Fibroblast of lung (primary cell): ENCODE measurements at regions not wholly inside any gene's neighbourhood (a gene's known extent, or its start where the extent isn't known, plus 50 kb on each side); places are given as distances from the start of the nearest gene placed in this dataset.

Source experiments
- DNase-seq, 2 donors: peaks; one replicate each; pipeline versions ENCODE4 v3.0.0 to v3.0.0-alpha.2; 2010; ENCODE audit warnings: low read depth in 2 of 2
- H2AFZ ChIP-seq: 2 replicates; pipeline ENCODE4 v1.5.1; 2012; ENCODE audit warnings: low read length, control low read depth, inconsistent platforms
- H3K27ac ChIP-seq: 2 replicates; pipeline ENCODE4 v1.5.1; 2011; ENCODE audit warnings: low read length, control low read depth; ENCODE audit not compliant: insufficient read depth
- H3K27me3 ChIP-seq: 2 replicates; pipeline ENCODE4 v1.5.1; 2011; ENCODE audit warnings: mild to moderate bottlenecking, low read length; ENCODE audit not compliant: control insufficient read depth, insufficient read depth
- H3K36me3 ChIP-seq: 2 replicates; pipeline ENCODE4 v1.5.1; 2011; ENCODE audit warnings: low read length; ENCODE audit not compliant: control insufficient read depth, insufficient read depth
- H3K4me1 ChIP-seq: 2 replicates; pipeline ENCODE4 v1.5.1; 2011; ENCODE audit warnings: low read length; ENCODE audit not compliant: control insufficient read depth, insufficient read depth; ENCODE audit errors: extremely low read depth
- H3K4me2 ChIP-seq: 2 replicates; pipeline ENCODE4 v1.5.1; 2011; ENCODE audit warnings: low read length, control low read depth; ENCODE audit not compliant: insufficient read depth; ENCODE audit errors: extremely low read depth
- H3K4me3 ChIP-seq, 4 experiments: fragments of 200-600 bp in 1 of 4; sonication (generic) in 1 of 4; replicated peaks in 1 of 4; 2 replicates each; pipeline ENCODE4 v1.5.1; 2011 to 2016; ENCODE audit warnings: low read length in 4 of 4, low read depth in 3 of 4, mild to moderate bottlenecking in 3 of 4, control low read depth in 2 of 4, inconsistent platforms in 1 of 4, mixed read lengths in 1 of 4; ENCODE audit not compliant: insufficient read depth in 1 of 4; ENCODE audit errors: control extremely low read depth in 1 of 4
- H3K79me2 ChIP-seq: 2 replicates; pipeline ENCODE4 v1.5.1; 2012; ENCODE audit warnings: mild to moderate bottlenecking, low read length, inconsistent platforms; ENCODE audit not compliant: control insufficient read depth, insufficient read depth
- H3K9ac ChIP-seq: 2 replicates; pipeline ENCODE4 v1.5.1; 2011; ENCODE audit warnings: mild to moderate bottlenecking, low read length, control low read depth; ENCODE audit not compliant: insufficient read depth
- H3K9me3 ChIP-seq: 2 replicates; pipeline ENCODE4 v1.5.1; 2012; ENCODE audit warnings: low read depth, low read length; ENCODE audit not compliant: control insufficient read depth, insufficient read depth
- H4K20me1 ChIP-seq: 2 replicates; pipeline ENCODE4 v1.5.1; 2011; ENCODE audit warnings: low read length; ENCODE audit not compliant: control insufficient read depth, insufficient read depth; ENCODE audit errors: extremely low read depth
- CTCF ChIP-seq, 2 donors: IDR thresholded peaks in 1 of 2; conservative IDR thresholded peaks in 1 of 2; 1 replicate in 1 of 2; 2 replicates in 1 of 2; pipeline ENCODE4 v1.5.1; 2011 to 2012; ENCODE audit warnings: low read length in 2 of 2, control low read depth in 1 of 2, inconsistent platforms in 1 of 2, low read depth in 1 of 2, mild to moderate bottlenecking in 1 of 2
- EZH2 ChIP-seq: IDR thresholded peaks from 2 replicates; pipeline ENCODE4 v1.5.1; 2012; ENCODE audit warnings: low read length, control low read depth, mild to moderate bottlenecking; ENCODE audit errors: missing control alignments

- H3K36me3 ChIP-seq = no peaks in the 10 kb centered on the region
- no peaks in the 10 kb centered on the region for H4K20me1 ChIP-seq
- no peak overlapping the region for H2AFZ ChIP-seq
- no peak overlapping the region for H3K9ac ChIP-seq
- no peak overlapping the region for H3K4me2 ChIP-seq
- no peaks in the 10 kb centered on the region for H3K79me2 ChIP-seq
- no peaks in the 10 kb centered on the region for H3K9me3 ChIP-seq
- no peak overlapping the region for H3K27ac ChIP-seq
- TF ChIP-seq EZH2 = no peak
- TF ChIP-seq CTCF (conservative IDR thresholded peaks at IDR 0.05 in 1 of 2, IDR thresholded peaks at IDR 0.05 in 1 of 2; ENCODE audit: low read depth in 1 of 2, low read length in 2 of 2) = no peak
- no peaks in the 10 kb centered on the region for H3K27me3 ChIP-seq
- H3K4me3 ChIP-seq = no peak overlapping the region
- no peaks in the 10 kb centered on the region for H3K4me1 ChIP-seq
- DNase-seq = no peak
Measured at GRCh38 chr2:5437375-5437774, 254.8 kb upstream of the SOX11 start.

- no peak for TF ChIP-seq EZH2
- TF ChIP-seq CTCF (conservative IDR thresholded peaks at IDR 0.05 in 1 of 2, IDR thresholded peaks at IDR 0.05 in 1 of 2; ENCODE audit: low read depth in 1 of 2, low read length in 2 of 2) = no peak
- Histone ChIP-seq H3K9ac (no peak overlapping the region), H4K20me1 (no peaks in the 10 kb centered on the region), H3K4me2 (no peak overlapping the region), H3K27me3 (no peaks in the 10 kb centered on the region), H3K4me1 (no peaks in the 10 kb centered on the region), H3K36me3 (no peaks in the 10 kb centered on the region), H3K4me3 (no peak overlapping the region), H3K9me3 (no peaks in the 10 kb centered on the region), H3K79me2 (no peaks in the 10 kb centered on the region), H2AFZ (no peak overlapping the region), H3K27ac (no peak overlapping the region)
- no peak for DNase-seq
Measured at GRCh38 chr2:5440174-5440573, 252.0 kb upstream of the SOX11 start.

GRCh38 chr2:5442736-5443135 is 249.4 kb upstream of the SOX11 start:
- no peak for DNase-seq
- Histone ChIP-seq H3K4me2 (no peak overlapping the region), H3K9me3 (no peaks in the 10 kb centered on the region), H3K79me2 (no peaks in the 10 kb centered on the region), H3K4me1 (no peaks in the 10 kb centered on the region), H3K36me3 (no peaks in the 10 kb centered on the region), H4K20me1 (no peaks in the 10 kb centered on the region), H3K9ac (no peak overlapping the region), H3K4me3 (no peak overlapping the region), H3K27me3 (no peaks in the 10 kb centered on the region), H3K27ac (no peak overlapping the region), H2AFZ (no peak overlapping the region)
- no peak for TF ChIP-seq EZH2
- TF ChIP-seq CTCF (conservative IDR thresholded peaks at IDR 0.05 in 1 of 2, IDR thresholded peaks at IDR 0.05 in 1 of 2; ENCODE audit: low read depth in 1 of 2, low read length in 2 of 2) = no peak
